ENCODE measurements at regions not wholly inside any gene's neighbourhood (a gene's known extent, or its start where the extent isn't known, plus 50 kb on each side); places are given as distances from the start of the nearest gene placed in this dataset.

DNA sequence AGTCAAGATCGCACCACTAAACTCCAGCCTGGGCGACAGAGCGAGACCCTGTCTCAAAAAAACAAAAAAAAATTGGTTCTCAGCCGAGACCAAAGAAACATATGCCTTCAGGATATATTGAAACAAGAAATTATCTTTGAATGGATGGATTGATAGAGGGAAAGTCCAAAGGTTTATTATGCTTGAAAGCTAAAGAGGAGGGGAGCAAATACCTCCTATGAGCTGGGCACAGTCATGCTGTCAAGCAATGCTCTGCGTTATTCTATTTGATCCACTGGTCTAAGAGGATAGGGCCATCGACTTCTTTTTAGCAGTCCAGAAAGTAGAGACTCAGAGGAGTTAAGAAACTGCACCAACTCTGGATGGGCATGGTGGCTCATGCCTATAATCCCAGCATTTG lies 85.9 kb upstream of the SLC34A2 start:
- TF ChIP-seq GATA2 (IDR thresholded peaks at IDR 0.05; ENCODE audit: low read depth, low read length) (no peak), GATA3 (IDR thresholded peaks at IDR 0.05; ENCODE audit: low read depth, low read length) (no peak)

Measured in SH-SY5Y (cell line).